Type B pancreatic cell (in vitro differentiated cells): ENCODE measurements at regions not wholly inside any gene's neighbourhood (a gene's known extent, or its start where the extent isn't known, plus 50 kb on each side); places are given as distances from the start of the nearest gene placed in this dataset.

Experiments
- DNase-seq: peaks from one replicate; pipeline ENCODE4 v3.0.0; 2021; ENCODE audit warnings: mixed read lengths; ENCODE audit not compliant: unreplicated experiment; ENCODE audit errors: extremely low spot score
- H3K27ac Mint-ChIP-seq: 2 replicates; pipeline ENCODE4 v1.8.0; 2021; ENCODE audit warnings: mild to moderate bottlenecking, mixed read lengths
- H3K27me3 Mint-ChIP-seq: 2 replicates; pipeline ENCODE4 v1.8.0; 2021; ENCODE audit warnings: mixed read lengths
- H3K36me3 Mint-ChIP-seq: 2 replicates; pipeline ENCODE4 v1.8.0; 2021; ENCODE audit warnings: mixed read lengths
- H3K4me1 Mint-ChIP-seq: one replicate; pipeline ENCODE4 v1.8.0; 2021; ENCODE audit warnings: mixed read lengths; ENCODE audit not compliant: unreplicated experiment
- H3K4me3 Mint-ChIP-seq: 2 replicates; pipeline ENCODE4 v1.8.0; 2021; ENCODE audit warnings: mild to moderate bottlenecking, mixed read lengths
- H3K9me3 Mint-ChIP-seq: 2 replicates; pipeline ENCODE4 v1.8.0; 2021; ENCODE audit warnings: mixed read lengths
- TF ChIP-seq, protein P1 (sequence below): fragments of 200-600 bp; sonication (generic); conservative IDR thresholded peaks from 2 replicates; pipeline ENCODE4 v1.5.0; 2021; ENCODE audit warnings: antibody characterized with exemption, mild to moderate bottlenecking

DNA sequence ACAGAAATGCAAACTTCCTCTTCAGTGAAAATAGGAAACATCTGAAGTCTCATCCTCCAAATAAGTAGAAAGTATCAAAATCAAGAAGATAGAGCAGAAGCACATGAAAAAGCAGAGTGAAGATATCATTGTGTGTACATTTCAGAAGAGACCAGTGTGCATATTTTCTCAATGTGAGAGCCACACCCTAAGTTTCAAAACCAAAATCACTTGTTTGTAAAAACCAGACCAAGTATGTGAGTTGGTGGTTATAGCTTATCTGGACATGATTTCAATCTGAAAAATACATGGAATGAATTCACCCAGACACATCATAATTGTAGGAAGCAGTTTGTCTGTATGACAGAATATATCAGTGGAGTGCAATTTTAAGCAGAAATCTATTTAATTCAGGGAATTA, 536.0 kb downstream of the JRKL start:
- Mint-ChIP-seq H3K4me1 (no peaks in the 10 kb centered on the region), H3K9me3 (no peaks in the 10 kb centered on the region), H3K27ac (no peak overlapping the region), H3K4me3 (no peak overlapping the region), H3K36me3 (no peaks in the 10 kb centered on the region), H3K27me3 (no peaks in the 10 kb centered on the region)
- DNase-seq, result no peak
- TF ChIP-seq, protein P1, sequence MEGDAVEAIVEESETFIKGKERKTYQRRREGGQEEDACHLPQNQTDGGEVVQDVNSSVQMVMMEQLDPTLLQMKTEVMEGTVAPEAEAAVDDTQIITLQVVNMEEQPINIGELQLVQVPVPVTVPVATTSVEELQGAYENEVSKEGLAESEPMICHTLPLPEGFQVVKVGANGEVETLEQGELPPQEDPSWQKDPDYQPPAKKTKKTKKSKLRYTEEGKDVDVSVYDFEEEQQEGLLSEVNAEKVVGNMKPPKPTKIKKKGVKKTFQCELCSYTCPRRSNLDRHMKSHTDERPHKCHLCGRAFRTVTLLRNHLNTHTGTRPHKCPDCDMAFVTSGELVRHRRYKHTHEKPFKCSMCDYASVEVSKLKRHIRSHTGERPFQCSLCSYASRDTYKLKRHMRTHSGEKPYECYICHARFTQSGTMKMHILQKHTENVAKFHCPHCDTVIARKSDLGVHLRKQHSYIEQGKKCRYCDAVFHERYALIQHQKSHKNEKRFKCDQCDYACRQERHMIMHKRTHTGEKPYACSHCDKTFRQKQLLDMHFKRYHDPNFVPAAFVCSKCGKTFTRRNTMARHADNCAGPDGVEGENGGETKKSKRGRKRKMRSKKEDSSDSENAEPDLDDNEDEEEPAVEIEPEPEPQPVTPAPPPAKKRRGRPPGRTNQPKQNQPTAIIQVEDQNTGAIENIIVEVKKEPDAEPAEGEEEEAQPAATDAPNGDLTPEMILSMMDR, result no peak

GRCh38 chr11:96940227-96940626, 550.4 kb downstream of the JRKL start:
- Mint-ChIP-seq H3K27ac (no peak overlapping the region), H3K27me3 (no peaks in the 10 kb centered on the region), H3K4me1 (no peaks in the 10 kb centered on the region), H3K4me3 (no peak overlapping the region), H3K36me3 (no peaks in the 10 kb centered on the region), H3K9me3 (no peaks in the 10 kb centered on the region)
- DNase-seq, result no peak
- TF ChIP-seq, protein P1, result no peak

DNA sequence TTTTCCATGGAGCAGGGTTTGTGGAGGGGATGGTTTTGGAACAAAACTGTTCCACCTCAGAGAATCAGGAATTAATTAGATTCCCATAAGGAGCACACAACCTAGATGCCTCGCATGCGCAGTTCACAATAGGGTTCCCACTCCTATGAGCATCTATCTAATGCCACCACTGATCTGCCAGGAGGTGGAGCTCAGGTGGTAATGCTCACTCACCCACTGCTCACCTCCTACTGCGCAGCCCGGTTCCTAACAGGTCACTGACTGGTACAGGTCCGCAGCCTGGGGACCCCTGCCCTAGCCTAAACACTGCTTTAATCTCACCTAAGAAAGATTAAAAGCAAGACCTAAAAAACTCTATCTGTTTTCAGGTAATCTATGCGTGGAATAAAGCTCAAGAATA, 553.0 kb downstream of the JRKL start:
- Mint-ChIP-seq H3K9me3 (no peaks in the 10 kb centered on the region), H3K27me3 (no peaks in the 10 kb centered on the region), H3K27ac (no peak overlapping the region), H3K4me1 (no peaks in the 10 kb centered on the region), H3K36me3 (no peaks in the 10 kb centered on the region), H3K4me3 (no peak overlapping the region)
- no peak for DNase-seq
- TF ChIP-seq, protein P1, result no peak

GRCh38 chr11:96943970-96944369, 554.2 kb downstream of the JRKL start:
- Mint-ChIP-seq H3K27ac (no peak overlapping the region), H3K4me1 (no peaks in the 10 kb centered on the region), H3K36me3 (no peaks in the 10 kb centered on the region), H3K4me3 (no peak overlapping the region), H3K9me3 (no peaks in the 10 kb centered on the region), H3K27me3 (no peaks in the 10 kb centered on the region)
- TF ChIP-seq, protein P1, result peak; percentile 45
- DNase-seq, result no peak

DNA sequence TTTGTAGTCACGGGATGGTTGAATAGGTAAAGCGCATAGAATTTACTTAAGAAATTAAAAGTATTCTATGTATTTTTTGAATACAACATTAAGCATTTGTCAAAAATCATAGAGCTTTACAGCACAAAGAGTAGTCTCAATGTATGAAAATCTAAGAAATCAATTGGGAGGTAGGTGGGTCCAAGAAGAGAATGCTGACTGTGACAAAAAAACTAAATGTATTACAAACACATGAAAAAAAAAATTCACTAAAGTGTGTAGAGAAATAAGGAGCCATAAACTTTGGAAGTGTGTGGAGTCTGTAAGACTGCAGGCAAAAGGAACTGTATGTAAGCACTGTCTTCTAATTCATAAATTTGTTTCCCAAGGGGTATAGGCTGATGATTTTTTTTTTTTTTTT, 558.3 kb downstream of the JRKL start:
- no peak overlapping the region for H3K27ac Mint-ChIP-seq
- no peaks in the 10 kb centered on the region for H3K36me3 Mint-ChIP-seq
- no peaks in the 10 kb centered on the region for H3K4me1 Mint-ChIP-seq
- TF ChIP-seq, protein P1, result no peak
- no peak overlapping the region for H3K4me3 Mint-ChIP-seq
- H3K9me3 Mint-ChIP-seq, result no peaks in the 10 kb centered on the region
- DNase-seq, result no peak
- no peaks in the 10 kb centered on the region for H3K27me3 Mint-ChIP-seq

DNA sequence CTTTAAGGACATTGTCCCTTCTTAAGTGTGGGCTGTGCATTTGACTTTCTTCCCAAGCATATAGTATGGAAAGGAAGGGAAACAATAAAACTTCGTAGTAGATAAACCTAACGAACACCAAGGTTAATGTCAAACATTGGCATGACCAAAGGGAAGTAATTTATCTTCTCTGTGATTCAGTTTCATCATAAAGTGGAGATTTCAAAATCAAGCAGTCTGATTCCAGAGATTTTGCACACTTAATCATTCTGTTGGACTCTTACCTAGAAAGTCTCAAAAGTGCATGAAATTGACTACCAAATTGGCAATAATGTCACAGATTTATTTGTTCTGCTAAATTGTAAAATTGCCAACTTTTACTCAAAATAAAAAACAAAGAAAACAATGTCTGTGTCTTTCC, 559.7 kb downstream of the JRKL start:
- TF ChIP-seq, protein P1, result no peak
- no peaks in the 10 kb centered on the region for H3K27me3 Mint-ChIP-seq
- DNase-seq, result no peak
- H3K4me1 Mint-ChIP-seq, result no peaks in the 10 kb centered on the region
- no peaks in the 10 kb centered on the region for H3K9me3 Mint-ChIP-seq
- H3K4me3 Mint-ChIP-seq, result no peak overlapping the region
- H3K27ac Mint-ChIP-seq, result no peak overlapping the region
- no peaks in the 10 kb centered on the region for H3K36me3 Mint-ChIP-seq
